C4-2B (cell line): ENCODE measurements at regions not wholly inside any gene's neighbourhood (a gene's known extent, or its start where the extent isn't known, plus 50 kb on each side); places are given as distances from the start of the nearest gene placed in this dataset.

Source experiments
- CTCF ChIP-seq: fragments of 450-650 bp; conservative IDR thresholded peaks from 2 replicates; pipeline ENCODE4 v1.5.1; 2017; ENCODE audit warnings: mild to moderate bottlenecking
- ZFX ChIP-seq: fragments of 450-650 bp; IDR thresholded peaks from 2 replicates; pipeline ENCODE4 v1.6.1; 2017

GRCh38 chr10:9035355-9035754, 980.9 kb downstream of the GATA3 start:
- TF ChIP-seq CTCF (no peak), ZFX (no peak)
